Fibroblast of skin of left biceps (primary cell): ENCODE measurements at regions not wholly inside any gene's neighbourhood (a gene's known extent, or its start where the extent isn't known, plus 50 kb on each side); places are given as distances from the start of the nearest gene placed in this dataset.

Source experiments
- DNase-seq, 2 experiments: peaks; one replicate each; pipeline ENCODE4 v3.0.0-alpha.2; 2013; ENCODE audit warnings: low read depth in 2 of 2

DNA sequence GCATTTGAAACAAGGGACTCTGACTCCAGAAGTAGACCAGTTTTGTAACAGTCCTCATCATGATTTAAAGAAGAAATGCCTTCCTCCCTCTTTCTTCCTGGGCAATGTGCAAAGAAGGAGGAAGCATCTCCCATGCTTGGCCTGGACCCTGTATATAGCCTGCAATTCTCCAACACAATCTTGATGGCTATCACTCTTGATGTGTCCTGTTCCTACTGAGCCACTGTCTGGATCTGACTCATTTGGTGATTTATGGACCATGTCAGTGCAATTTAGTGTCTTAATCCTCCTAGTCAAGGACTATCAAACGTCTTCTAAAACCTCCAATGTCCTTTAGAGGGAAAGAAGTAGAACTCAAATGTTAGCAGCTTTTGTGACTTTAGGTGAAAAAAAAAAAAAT is 697.3 kb downstream of the TLR4 start:
- no peak for DNase-seq

DNA sequence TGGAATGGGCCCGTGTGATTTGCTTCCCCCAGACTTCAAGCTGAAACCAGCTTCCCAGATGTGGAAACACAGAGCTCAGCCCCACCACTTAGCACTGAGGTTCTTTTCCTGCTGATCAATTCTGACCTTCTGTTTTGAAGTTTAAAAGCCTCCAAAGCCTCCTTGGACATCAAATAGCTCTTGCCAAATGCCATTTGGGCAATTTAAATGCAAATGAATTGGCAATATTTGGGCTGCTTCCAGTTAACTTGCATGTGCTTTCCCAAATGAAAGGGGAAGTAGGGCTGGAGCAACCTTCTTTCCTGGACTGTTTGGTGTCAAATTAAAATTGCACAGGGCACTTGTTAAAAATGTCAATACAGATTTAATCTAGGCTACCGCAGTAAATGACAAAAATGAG is 710.5 kb downstream of the TLR4 start:
- no peak for DNase-seq

DNA sequence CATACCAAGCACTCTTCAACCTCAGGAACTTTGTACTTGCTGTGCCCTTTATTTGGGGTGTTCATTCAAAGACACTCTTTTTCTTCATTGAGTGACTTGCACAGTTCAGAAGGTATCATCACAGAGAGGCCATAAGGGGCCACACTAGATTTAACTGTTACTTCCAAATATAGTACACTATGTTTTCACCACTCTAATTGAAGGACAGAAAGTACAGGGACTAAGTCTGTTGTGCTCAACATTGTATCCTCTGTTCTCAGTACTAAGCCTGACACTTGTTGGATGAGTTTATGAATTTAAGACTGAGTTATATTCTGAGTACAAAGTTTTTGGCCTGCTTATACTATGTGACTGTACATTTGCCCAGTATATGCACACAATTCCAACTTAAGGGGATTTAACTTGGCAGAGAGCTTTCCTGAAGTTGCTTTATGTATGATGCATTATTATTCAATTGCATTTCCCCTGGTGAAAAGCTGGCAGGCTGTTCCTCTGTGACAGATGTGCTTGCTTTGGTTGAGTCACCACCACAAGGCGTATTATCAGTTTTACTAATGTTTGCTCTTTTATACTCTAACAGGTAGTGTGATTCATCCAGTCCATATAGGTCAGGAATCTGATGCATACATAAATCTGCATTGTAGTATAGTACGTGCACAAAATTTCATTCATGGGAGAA is 714.8 kb downstream of the TLR4 start:
- DNase-seq = no peak

DNA sequence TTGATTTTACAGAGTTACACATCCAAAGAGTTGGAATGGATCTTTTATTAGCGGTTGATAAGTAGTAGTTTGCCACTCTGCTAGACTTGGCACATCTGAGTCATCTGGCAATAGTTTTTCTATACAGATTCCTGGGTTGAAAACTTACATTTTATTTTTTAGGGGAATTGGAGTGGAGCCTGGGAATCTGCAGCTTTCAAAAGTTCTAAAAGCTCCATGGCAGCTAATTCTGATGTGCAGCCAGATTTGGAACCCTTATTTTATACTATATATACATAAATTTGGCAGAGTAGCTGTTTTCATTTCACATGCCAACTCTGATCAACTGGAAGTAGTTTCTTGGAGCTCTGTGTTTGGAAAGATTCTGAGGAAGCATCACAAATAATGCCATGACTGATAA is 715.5 kb downstream of the TLR4 start:
- DNase-seq = no peak

DNA sequence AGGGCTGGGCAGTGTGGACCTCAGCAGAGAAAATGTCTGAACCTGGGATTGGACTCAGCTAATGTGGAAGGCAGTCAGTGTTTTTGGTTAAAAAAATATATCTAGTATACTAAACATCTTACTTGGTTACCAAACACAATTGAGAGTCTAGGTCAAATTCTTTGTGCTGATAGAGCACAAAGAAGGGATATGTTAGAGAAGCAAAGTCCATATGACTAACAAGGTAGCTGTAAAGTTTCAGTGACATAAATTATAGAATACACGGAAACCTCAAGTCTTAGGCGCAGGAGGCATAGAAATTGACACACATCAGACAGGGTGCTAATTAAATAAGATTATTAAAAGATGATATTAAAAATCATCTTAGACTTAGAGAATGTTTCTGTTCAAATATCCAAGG is 718.3 kb downstream of the TLR4 start:
- no peak for DNase-seq

DNA sequence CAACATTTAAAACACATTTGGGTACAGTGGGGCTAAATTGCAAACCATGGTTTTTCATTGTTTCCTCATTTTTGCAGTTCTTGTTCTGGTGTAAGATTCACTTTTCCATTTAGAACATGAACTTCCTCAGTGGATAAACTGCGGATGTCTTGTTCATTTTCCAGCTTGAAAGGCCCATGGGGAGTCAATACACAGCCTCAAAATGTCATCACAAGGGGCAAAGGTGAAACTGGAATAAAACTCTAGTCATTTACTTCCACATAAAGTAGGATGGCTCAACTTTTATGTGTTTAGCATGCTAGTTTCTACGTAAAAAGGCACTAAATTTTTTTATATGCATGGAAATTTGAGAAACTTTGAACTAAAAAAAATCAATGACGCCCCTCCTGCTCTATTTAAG is 718.8 kb downstream of the TLR4 start:
- no peak for DNase-seq

DNA sequence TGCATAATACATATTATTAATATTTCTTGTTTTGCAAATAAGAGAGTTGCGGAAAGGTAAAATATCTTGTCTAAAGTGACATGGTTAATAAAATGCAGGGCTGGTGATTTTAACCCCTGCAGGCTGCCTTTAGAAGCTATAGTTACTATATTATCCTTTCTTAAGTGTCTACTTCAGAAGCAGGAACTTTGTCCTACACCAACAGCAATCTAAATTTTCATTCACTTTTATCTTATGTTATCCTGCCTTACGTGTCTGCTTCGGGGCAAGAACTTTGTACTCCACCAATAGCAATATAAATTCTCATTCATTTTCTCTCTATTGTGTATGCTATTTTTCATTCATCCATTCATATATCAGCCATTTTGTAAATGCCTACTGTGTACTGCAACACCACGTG is 719.5 kb downstream of the TLR4 start:
- DNase-seq = no peak

DNA sequence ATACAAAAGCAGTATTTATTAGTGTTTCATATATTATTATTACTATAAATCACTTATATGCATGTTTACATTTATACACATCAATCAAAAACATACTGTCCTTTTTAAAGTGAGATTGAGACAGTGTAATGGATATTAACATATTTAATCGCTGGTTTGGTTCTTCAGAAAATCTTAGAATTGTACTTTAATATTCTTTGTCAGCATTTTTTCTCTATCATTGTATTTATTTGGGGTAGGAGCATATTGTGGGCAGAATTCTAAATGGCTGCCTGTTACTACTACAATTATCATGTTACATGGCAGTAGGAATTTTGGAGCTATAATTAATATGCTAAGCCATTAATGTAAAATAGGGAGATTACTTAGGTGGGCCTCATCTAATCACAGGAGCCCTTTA is 722.6 kb downstream of the TLR4 start:
- DNase-seq = no peak

DNA sequence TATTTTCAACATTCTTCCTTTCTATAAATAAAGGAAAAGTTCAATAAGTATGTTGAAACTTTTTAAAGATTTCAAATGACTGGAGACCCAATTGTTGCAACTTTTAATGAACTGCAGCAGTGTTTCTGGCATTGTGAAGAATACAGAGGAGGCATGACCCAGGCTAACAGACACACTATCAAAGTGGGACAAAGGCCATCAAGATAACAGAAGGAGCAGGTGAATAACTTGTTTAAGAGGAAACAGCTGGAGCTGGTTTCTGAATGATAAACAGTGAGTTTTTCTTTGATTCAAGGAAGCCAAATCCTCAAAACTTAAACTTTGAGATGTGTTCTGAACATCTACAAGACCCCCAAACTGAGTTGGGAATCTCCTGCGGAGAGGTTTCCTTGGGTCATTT is 734.6 kb downstream of the TLR4 start:
- no peak for DNase-seq

DNA sequence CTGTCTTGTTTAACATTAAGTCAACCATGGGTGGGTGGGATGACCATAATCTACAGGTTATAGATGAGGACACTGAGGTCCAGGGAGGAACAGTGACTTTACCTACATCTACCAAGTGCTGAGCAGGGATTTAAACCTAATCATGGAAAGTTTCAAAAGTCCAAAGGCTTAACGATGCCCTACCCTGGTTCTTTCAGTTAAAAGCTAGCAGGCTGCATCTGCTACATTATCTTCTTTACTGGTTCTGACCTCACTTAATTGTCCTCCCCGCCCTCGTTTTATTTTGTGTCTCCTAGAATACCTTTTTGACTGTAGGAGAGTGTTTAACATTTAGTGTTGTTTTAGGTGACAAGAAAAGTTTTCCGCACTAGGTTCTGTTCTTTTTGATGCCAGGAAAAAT is 735.2 kb downstream of the TLR4 start:
- no peak for DNase-seq

DNA sequence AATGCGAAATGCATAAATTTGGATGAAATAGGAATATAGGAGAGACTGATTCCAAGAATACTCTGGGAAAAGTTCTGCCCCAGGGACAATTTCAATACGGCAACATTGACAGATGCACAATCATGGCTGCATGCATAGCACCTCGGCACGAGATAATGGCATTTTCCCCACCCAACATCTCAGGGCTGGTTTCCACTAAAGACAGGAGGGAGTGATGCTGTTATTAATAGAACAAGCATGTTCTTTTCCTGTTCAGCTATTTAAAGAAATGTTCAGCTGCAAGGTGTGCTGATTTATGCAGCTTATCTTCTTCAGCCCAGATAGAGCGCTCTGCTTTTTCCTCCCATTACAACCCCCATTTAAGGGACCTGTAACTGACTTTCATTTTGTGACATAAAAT is 740.2 kb downstream of the TLR4 start:
- DNase-seq = no peak

DNA sequence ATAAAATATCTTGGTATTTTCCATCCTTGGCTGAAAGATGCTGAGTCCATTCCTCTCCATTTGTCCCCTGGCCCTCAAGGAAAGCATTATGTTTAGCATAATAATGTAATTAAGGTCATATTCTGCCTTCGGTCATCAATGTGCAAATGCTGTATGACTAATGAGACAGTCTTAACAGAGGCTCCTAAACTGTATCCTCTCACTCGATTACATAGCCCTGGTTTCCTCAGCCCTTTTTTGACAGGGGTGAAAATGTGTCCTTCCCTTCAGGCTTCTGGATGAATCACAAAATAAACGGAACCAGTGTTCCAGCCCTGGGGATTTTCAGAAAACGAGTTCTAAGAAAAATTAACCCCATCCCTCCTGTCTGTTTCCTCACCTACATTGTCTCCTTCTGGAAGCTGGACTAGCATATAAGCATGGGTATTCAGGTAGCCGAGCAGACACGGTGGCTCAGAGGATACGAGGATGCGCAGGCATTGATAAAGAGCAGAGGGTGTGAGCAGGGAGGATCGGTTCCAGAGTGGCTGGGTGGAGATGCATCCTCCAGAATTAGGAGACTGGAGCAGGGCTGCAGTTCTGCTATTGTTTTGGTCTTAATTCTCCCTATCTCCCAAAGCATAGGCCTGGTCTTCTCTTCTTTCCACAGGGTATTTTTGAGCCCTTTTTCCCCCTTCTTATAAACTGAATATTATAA is 742.9 kb downstream of the TLR4 start:
- DNase-seq = no peak

DNA sequence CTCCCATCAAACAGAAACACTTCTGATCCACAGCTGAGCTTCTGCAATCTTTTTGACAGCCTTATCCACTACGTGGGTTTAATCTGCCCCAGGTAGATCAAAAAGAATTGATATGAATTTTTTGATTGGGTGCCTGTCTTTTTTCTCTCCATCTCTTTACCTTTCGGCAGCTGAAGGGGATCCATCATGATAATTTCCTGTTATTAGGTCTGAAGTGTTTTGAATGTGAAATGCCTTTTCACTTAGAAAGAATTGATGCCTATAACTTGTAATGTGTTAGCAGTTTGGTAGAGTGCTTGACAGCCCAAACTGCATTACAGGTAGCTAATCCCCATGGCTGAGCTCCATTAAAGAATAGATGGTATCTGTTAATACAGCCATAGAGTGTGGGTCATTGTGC is 745.4 kb downstream of the TLR4 start:
- DNase-seq = no peak

DNA sequence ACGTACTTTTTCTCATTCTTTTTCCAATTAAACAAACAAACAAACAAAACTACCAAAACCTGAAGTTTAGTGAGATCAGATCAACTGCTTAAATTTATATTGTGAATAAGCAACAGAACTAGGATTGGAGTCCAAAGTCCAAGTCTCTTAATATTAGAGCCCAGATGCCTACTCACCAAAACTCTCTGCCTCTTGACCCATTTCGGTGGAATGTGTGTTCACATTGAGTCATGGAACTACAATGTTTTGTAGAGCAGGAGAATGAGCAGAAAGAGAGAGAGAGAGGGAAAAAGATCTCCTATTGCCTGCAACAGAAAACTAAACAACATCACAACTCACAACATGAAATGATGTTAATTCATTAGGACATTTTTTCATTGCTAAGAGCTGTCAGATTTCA is 751.1 kb downstream of the TLR4 start:
- DNase-seq = no peak

DNA sequence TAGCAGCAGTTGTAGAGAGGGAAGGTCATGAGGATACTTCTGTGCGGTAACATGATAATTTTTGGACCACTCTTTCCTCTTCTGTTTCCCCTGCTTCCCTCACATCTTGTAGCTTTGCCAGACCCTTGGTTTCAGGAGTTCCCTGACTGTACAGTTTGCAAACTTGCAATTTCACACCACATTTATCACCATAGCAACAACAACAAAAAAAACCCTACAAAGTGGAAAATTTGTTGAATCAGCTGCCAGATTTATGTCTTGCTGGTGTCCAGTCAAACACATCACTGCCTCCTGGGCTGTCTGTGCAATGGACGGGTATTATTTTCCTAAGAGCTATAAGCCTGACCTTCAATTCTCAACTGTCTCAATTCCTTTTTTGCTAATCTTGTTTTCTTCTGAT is 751.6 kb downstream of the TLR4 start:
- DNase-seq = no peak

DNA sequence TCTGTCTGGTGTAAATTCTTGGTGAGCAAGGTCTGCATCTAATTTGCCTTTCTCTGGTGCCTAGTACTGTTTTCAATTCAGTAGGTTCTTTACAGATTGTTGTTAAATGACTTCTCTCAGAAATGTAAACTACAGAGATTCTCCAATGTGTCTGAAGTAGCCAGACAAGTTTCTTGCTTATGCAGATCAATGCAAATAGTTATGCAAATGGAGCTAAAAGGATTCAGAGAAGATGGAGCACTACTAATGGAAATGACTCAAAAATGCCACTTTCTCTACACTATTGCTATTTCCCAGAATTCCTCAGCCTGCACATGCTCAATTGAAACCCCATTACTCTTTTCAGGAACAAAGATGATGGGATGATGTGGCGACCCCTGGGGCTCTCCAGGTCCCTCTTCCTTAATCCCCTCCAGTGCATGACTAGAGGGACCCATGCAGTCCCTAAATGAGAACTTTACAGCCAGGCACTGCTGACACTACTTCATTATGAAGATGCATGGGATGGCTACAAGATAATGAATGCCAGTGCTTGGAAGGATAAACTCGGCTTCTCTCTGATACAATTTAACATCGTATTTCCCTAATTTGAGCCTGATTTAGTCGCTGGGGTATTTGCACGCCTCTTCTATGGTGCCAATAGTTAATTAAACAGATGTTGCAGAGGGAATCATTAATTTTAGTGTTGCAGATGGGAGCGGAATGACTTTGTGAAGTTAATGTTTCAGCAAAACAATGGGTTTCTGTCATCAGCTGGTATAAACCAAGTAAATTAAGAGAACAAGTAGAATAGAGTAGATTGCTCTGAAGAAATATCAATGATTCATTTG is 753.2 kb downstream of the TLR4 start:
- no peak for DNase-seq

DNA sequence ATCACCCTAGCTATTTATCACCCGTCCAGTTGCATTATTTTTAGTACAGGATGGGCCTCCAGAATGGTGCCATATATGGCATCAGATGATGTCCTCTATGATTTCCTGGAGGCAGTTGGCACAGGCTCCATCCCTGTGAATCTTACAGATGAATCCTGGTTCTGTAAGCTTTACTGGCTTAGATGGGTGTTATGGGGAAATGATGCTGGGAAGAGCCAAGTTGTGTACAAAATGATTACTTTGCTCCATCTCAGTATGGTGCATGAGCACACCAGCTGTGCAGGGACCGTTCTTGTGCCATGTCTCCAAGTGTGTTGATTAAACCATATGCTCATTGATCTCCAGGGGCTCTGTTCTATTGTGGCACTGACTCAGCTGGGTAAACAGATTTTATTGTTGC is 755.7 kb downstream of the TLR4 start:
- DNase-seq = no peak

DNA sequence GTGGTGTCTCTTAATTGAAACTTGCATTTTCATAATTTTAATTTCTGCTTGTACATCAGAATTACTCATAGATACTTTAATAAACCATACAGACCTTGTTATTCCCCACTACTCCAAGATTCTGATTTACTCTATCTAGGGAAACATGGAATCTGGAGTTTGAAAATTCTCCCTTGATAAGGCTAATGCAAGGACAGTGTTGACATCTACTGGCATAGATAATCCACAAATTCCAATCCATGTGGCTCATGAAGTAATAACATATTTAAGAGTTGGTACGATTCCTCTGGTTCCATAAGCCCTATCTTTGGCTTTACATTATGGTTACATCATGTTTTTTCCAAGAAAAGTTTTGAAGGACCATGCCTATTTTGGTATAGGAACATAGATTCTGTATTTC is 759.2 kb downstream of the TLR4 start:
- DNase-seq = no peak

DNA sequence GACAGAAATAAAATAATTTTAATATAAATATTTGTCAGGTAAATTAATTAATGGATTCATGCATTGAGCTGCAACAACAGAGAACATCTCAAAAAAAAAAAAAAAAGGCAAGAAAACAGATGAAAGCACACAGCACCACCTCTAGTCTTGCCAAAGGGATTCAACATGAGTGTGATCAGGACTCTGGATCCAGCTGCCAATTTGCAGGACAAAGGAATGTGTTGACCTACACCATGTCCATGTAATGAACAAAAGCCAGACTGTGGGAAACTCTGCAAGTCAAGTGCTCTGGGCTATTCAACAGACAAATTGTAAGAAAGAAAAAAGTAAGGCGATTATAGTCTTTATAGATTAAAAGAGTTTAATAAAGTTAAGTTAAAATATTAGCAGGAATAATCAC is 769.3 kb downstream of the TLR4 start:
- no peak for DNase-seq

DNA sequence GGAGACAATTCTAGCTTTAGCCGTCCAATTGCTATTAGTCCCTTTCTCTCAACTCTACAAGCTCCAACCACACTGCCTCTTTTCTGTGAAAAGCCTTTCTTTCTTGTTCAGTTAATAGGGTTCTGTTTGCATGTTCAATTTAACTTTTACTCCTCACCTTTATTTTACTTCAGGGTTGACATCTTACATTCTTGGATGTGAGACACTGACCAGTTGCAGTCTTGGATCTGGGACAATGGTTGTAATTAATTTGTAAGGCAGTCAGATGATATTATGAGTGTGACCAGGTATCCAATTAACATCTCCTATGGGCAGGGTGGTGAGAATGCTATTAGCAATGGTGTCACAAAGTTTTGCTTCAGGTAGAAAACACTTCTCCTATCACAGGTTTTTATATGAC is 774.5 kb downstream of the TLR4 start:
- DNase-seq = no peak

DNA sequence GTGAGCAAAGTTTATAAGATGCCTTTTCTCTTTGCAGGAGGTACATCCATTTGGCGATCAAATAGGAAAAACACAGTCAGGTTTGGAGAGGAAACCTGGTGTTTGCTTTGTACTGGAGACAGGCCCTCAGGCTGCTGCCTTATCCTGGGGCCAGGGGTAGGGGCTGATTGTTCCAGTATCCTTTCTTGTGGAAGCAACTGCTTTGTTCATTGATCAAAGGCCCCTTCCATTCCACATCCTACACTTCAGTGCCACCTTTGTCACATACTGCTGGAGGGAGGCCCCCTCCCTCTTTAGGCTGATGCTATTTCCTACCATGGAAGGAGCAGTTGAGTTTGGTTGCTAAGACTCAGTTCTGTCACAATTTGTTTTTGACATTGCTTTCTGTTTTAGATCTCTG is 778.1 kb downstream of the TLR4 start:
- no peak for DNase-seq

DNA sequence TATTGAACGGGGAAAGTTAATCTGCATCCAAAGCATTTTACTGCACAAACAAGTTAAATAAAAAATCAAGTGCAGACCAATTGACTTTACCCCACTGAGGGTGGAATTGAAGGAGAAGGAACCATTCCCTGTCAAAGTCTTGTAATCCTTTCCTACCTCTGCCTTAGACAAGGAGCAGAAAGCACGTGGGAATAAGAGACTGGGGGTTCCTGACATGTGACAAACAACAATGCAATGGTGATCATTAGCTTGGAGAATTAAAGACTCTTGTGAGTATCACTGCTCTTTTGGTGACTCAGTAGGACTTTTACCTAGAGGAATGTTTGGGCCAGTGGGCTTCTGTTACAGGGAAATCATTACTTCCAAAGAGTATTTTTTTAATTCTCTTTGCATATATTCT is 779.5 kb downstream of the TLR4 start:
- no peak for DNase-seq

DNA sequence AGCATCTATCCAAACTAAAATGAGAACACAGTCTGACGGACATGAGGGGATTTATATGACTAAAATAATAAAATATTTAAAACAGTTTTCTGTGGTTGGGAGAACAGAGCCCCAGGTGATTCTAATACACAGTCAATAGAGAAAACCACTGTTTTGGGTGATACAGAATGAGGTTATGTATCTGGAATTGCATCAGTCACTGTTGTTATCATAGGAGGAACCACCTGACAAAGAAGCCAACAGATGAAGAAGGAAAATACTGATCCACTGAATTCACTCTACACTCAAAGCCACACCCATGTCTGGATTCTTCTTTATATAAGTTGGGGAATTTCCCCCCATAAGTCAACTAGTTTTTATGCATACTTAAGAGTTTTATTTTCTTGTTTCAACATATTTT is 799.0 kb downstream of the TLR4 start:
- DNase-seq = no peak
